Ammon's horn (tissue), 1 donor: ENCODE measurements at regions not wholly inside any gene's neighbourhood (a gene's known extent, or its start where the extent isn't known, plus 50 kb on each side); places are given as distances from the start of the nearest gene placed in this dataset.
"Not testable (repeated sequence)": the region's sequence is repeated elsewhere in the genome, so short reads cannot be mapped to it uniquely, and the experiment has no call there.

Experiments used
- DNase-seq: peaks from one replicate; pipeline ENCODE4 v3.0.0-alpha.2; 2016; ENCODE audit warnings: low spot score

GRCh38 chr4:9604031-9604892, 160.0 kb downstream of the DEFB131A start:
- DNase-seq: peak; percentile 21

- not testable (repeated sequence) for DNase-seq
Observed at GRCh38 chr4:9604893-9605190, 160.6 kb downstream of the DEFB131A start.

GRCh38 chr4:9608300-9608699, 164.1 kb downstream of the DEFB131A start:
- DNase-seq: no peak

DNA sequence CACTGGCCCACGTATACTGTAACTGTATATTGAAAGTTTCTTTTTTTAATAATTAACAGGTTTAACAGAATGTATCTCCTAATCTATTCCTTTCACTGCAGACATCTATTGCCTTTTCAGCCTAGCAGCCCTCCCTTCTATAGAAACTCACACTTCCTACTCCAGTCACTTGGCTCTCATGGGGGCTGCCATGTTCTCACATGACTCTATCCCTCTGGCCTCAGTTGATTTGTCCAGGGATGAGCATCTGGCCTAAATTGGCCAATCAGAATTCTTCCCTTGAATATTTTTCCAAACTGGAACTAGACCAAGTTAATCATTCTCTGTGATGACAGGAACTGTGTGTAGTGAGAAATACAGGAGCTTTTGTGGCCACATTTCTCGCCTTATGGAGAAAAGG, 166.1 kb downstream of the DEFB131A start:
- not testable (repeated sequence) for DNase-seq

DNA sequence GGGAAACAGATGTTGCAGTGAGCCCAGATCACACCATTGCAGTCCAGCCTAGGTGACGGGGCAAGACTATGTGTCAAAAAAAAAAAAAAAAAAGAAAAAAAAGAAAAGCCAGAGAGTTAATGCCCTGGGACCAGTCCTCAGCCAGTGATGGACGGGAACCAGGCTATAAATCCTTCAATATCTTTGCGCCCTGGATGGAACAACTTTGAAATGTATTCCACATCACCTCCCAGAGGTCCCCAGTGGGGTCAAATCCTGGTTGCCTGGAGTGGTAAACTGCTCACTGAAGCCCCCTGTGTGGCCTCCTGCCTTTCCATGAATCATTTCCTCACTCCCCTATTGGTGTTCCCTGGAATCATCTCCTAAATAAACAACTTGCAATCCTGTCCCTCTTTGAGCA, 166.9 kb downstream of the DEFB131A start:
- no peak for DNase-seq

- not testable (repeated sequence) for DNase-seq
Observed at GRCh38 chr4:9636411-9636810, 145.0 kb upstream of the DRD5 start.

- DNase-seq: peak; percentile 3
Observed at GRCh38 chr4:9659678-9660077, 121.8 kb upstream of the DRD5 start.

DNA sequence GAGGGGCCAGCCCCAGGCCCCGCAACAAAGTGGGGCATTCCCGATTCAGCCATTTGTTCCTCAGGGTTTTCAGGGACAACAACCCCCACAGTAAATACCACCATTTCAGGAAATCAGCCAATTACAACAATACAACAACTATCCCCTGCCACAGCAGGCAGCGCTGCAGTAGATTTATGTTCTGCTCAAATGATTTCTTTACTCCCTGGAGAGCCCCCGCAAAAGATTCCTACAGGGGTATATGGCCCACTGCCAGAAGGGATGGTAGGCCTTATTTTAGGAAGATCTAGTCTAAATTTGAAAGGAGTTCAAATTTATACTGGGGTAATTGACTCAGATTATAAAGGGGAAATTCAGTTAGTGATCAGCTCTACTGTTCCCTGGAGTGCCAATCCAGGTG, 120.5 kb upstream of the DRD5 start:
- DNase-seq: not testable (repeated sequence)

GRCh38 chr4:9670725-9671124, 110.7 kb upstream of the DRD5 start:
- DNase-seq: peak; percentile 44

GRCh38 chr4:9677357-9677756, 104.1 kb upstream of the DRD5 start:
- DNase-seq: not testable (repeated sequence)

DNA sequence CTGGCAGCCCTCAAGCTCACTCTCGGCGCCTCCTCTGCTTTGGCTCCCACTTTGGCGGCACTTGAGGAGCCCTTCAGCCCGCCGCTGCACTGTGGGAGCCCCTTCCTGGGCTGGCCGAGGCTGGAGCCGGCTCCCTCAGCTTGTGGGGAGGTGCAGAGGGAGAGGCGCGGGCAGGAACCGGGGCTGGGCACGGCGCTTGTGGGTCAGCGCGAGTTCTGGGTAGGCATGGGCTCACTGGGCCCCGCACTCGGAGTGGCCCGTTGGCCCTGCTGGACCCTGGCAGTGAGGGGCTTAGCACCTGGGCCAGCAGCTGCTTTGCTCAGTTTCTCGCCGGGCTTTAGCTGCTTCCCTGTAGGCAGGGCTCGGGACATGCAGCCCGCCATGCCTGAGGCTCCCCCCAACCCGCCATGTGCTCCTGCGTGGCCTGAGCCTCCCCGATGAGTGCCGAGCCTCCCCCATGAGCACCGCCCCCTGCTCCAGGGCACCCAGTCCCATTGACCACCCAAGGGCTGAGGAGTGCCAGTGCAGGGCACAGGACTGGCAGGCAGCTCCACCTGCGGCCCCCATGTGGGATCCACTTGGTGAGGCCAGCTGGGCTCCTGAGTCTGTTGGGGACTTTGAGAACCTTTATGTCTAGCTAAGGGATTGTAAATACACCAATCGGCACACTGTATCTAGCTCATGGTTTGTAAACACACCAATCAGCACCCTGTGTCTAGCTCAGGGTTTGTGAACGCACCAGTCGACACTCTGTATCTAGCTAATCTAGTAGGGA, 101.5 kb upstream of the DRD5 start:
- DNase-seq: no peak

GRCh38 chr4:9683174-9683573, 98.3 kb upstream of the DRD5 start:
- not testable (repeated sequence) for DNase-seq

GRCh38 chr4:9685016-9685415, 96.4 kb upstream of the DRD5 start:
- DNase-seq: not testable (repeated sequence)

DNA sequence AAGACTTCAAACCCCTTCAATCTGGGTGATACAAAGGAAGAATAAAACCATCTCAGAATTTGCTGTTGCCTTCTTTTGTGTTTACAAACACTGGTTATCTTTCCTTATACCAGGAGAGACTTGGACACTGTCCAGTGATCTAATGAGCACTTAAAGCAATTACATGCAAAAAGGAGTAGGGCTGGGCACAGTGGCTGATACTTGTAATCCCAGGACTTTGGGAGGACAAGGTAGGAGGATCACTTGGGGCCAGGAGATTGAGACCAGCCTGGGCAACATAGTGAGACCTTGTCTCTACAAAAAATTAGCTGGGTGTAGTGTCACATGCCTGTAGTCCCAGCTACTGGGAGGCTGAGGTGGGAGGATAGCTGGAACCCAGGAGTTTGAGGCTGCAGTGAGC, 95.7 kb upstream of the DRD5 start:
- DNase-seq: no peak

DNA sequence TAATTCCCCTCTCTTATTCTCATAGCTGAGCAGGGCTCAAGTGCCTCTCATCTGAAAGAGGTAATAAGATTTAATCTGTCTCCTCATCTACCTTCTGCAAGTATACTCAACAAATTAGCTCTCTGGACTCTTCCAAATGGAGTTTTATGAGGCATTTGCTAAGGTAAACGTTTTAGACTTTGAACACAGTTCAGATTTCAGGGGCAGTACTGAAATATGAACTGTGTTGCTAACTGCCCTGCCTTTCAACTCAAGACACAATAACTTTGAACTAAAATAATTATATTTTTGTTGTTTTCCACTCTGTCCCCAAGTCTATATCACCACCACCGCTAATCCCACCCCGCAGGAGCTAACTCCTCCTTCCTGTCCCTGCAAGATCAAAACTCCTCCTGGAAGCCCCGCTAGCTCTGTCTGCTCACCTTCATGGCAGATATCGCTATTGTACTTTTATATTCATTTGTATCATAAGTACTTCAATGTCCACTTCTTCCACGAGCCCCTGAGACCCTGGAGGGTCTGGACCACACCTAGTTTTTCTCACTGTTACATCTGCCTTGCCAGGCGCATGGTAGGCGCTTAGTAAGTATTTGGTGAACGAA, 90.7 kb upstream of the DRD5 start:
- DNase-seq: not testable (repeated sequence)

DNA sequence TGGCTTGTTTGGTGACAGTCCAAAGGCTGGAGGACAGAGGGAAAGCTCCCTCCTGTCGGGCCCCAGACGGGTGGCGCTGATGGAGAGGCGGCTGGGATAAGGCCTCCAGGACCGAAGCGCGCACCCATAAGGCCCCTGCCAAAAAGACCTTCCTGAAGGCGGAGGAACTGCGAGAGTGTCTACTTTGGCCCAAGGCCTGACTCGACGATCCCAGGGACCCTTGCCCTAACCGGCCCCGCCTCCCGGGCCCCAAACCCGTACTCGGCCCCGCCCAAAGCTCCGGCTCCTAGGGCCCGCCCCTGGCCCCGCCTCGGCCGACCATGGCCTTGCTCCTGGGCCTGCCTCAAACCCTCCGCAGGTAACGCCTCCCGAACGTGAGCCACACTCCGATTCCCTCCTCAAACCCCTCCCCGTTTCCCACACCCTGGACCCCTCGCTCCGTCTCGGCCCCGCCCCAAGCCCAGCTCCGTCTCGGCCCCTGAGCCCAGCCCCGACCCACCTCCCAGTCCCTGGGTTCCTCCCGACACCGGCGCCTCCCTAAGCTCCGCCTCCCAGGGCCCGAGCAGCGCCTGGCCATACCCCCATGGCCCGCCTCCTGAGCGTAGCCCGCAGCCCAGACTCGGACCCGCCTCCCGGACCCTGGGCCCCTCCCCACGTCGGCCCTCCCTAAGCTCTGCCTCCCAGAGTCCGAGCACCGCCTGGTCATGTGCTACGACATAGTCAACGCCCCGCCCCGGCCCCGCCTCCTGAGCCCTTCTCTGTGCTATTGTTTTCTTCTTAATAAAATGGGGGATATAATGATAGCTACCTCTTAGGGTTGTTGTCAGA, 90.0 kb upstream of the DRD5 start:
- DNase-seq: peak; percentile 98

DNA sequence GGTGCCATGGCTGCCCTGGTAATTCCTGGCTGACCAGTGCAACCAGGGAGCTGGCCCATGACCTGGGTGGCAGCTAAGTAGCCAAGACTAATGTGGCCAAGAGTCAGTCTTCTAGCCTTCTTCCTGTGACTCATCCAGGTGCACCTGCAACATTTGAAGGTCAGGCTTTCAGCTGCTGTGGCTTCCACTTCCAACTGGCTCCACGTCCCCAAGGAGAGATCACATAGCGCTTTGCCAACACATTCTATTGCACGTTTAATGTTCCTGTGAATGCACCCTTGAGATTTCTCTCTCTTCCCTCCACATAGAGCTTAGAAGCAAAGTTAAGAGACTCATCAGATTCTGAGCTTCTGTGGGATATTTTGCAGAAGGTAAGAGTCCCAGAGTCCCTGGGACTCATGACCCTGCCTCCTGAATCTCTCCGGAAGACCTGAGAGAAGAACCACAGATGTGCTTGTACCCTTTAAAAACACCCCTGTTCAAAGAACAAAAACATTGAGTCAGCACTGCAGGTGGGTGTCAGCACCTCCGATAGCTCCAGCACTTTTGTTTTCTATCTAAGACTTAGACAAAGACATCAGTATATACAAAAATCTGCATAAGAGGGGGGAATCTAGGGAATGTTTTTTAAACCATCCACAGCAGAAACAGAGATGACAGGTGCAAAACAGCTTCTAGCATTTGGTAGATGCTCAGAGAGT, 88.5 kb upstream of the DRD5 start:
- not testable (repeated sequence) for DNase-seq

GRCh38 chr4:9694403-9694802, 87.0 kb upstream of the DRD5 start:
- not testable (repeated sequence) for DNase-seq

DNA sequence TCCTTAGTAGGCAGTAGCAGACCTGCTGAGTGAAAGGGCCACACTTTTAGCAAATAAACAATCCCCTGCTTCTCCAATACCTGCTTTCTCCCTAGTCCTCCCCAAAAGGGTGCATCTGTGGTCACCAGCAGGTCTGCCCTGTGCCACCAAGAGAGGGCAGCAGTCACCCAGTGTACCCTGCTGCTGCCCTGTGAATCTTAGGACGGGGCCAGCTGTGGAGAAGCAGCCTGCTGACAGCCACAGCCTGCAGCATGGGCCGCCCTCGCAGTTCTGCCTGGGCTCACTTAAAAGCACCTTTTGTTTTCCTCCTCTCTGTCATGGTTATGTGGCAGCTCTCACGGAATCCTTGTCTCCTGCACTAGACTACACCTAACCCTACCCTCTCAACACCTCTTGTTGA, 85.4 kb upstream of the DRD5 start:
- peak; percentile 37 for DNase-seq

DNA sequence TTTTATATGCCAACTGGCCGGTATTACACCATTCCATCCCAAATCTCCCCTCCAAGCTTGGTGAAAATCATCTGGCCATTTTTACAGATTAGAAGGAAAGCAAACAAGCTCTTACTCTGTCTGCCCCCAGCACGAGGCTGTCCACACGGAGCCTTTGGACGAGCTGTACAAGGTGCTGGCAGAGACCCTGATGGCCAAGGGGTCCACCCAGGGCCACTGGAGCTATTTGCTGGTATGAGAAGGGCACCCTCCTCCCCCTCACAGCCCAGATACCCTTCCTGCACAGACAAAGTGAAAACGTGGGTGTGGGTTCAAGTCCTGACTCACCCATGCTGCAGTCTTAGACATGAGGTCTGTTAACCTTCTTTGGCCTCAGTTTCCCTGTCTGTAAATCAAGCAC, 84.9 kb upstream of the DRD5 start:
- DNase-seq: not testable (repeated sequence)

DNA sequence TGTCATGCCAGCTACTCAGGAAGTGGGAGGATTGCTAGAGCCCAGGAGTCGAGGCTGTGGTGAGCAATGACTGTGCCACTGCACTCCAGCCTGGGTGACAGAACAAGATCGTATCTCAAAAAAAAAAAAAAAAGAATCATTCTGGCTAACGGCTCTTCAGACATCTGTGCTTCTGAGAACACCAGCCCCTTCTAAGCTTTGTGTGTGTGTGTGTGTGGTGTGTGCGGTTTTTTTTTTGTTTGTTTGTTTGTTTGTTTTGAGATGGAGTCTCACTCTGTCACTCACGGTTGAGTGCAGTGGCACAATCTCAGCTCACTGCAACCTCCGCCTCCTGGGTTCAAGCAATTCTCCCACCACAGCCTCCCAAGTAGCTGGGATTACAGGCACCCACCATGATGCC, 79.4 kb upstream of the DRD5 start:
- DNase-seq: not testable (repeated sequence)
